K562 (cell line): ENCODE measurements at regions not wholly inside any gene's neighbourhood (a gene's known extent, or its start where the extent isn't known, plus 50 kb on each side); places are given as distances from the start of the nearest gene placed in this dataset.

Experiments used
- ATAC-seq: fragments of 200-7000 bp; cut with Tn5 transposase; 3 replicates; pipeline ENCODE4 v1.9.1; 2020; ENCODE audit warnings: moderate library complexity
- BruUV-seq: library from RNA; stranded (reverse); fragments of 400-500 nt; replicated peaks from 2 replicates; lab custom pipeline; 2021; lab: Mats Ljungman, UMichigan
- CTCF ChIA-PET: fragments of 300-600 bp; formaldehyde crosslinking; extraction: SDS; loops from one replicate; lab custom pipeline; 2021; ENCODE audit warnings: low intra/inter-chr PET ratio; lab: Yijun Ruan, JAX
- POLR2A ChIA-PET: fragments of 300-600, 350-650 bp; sonication (Branson Sonifier 250); formaldehyde crosslinking; extraction: SDS; loops from one replicate; lab custom pipeline; 2021; ENCODE audit warnings: antibody characterized with exemption, inconsistent platforms; lab: Yijun Ruan, JAX
- DNase-seq, 4 experiments: peaks; one replicate each; pipeline versions ENCODE4 v3.0.0 to v3.0.0-alpha.2; 2011 to 2018; ENCODE audit warnings: low spot score in 3 of 4, mixed read lengths in 3 of 4; ENCODE audit errors: extremely low read depth in 1 of 4
- FAIRE-seq: peaks from 2 replicates; lab custom pipeline; 2011; peaks lifted over from hg19 to GRCh38; lab: Jason Lieb, UNC
- H2AFZ ChIP-seq: 2 replicates; pipeline ENCODE4 v1.6.0; 2011; ENCODE audit warnings: low read depth, low read length, control low read depth, inconsistent platforms
- H3K27ac ChIP-seq: fragments of 200-600 bp; 3 replicates; pipeline ENCODE4 v1.8.0; 2011; ENCODE audit warnings: low read depth, mild to moderate bottlenecking, control low read depth, inconsistent platforms, low read length, moderate library complexity, mixed read lengths; ENCODE audit errors: extremely low read depth
- H3K27me3 ChIP-seq, 2 experiments: fragments of 300-600 bp in 1 of 2; 2 replicates in 1 of 2; 3 replicates in 1 of 2; pipeline versions ENCODE4 v1.6.0 to v1.8.0; 2011; ENCODE audit warnings: inconsistent platforms in 2 of 2, low read length in 2 of 2, mild to moderate bottlenecking in 1 of 2, mixed read lengths in 1 of 2, moderate library complexity in 1 of 2; ENCODE audit not compliant: control insufficient read depth in 2 of 2, insufficient read depth in 2 of 2
- H3K36me3 ChIP-seq: fragments of 300-600 bp; 3 replicates; pipeline ENCODE4 v1.8.0; 2011; ENCODE audit warnings: mild to moderate bottlenecking, low read length, inconsistent platforms; ENCODE audit not compliant: control insufficient read depth, insufficient read depth
- H3K4me1 ChIP-seq, 2 experiments: fragments of 200-600 bp in 1 of 2; replicated peaks in 1 of 2; 2 replicates in 1 of 2; 3 replicates in 1 of 2; pipeline versions ENCODE4 v1.5.1 to v1.8.0; 2011; ENCODE audit warnings: inconsistent platforms in 2 of 2, low read length in 2 of 2, mild to moderate bottlenecking in 1 of 2, mixed read lengths in 1 of 2, moderate library complexity in 1 of 2; ENCODE audit not compliant: control insufficient read depth in 2 of 2, insufficient read depth in 2 of 2
- H3K4me2 ChIP-seq: 2 replicates; pipeline ENCODE4 v1.6.1; 2011; ENCODE audit warnings: low read length, control low read depth, inconsistent platforms, mixed read lengths; ENCODE audit not compliant: insufficient read depth
- H3K4me3 ChIP-seq: fragments of 200-600 bp; sonication (generic), shearing (Covaris generic); 2 replicates; pipeline ENCODE4 v1.5.1; 2016; ENCODE audit warnings: control low read depth, inconsistent platforms
- H3K79me2 ChIP-seq: fragments of 200-600 bp; 3 replicates; pipeline ENCODE4 v1.8.0; 2011; ENCODE audit warnings: low read length, inconsistent platforms; ENCODE audit not compliant: control insufficient read depth, insufficient read depth
- H3K9ac ChIP-seq, 2 experiments: 2 replicates each; pipeline versions ENCODE4 v1.6.0 to v1.6.1; 2011; ENCODE audit warnings: low read depth in 2 of 2, low read length in 2 of 2, control low read depth in 1 of 2, inconsistent platforms in 1 of 2, mild to moderate bottlenecking in 1 of 2, mixed read lengths in 1 of 2; ENCODE audit not compliant: insufficient read depth in 1 of 2
- H3K9me1 ChIP-seq: one replicate; pipeline ENCODE4 v1.6.0; 2011; ENCODE audit warnings: inconsistent platforms, mild to moderate bottlenecking, low read length, moderate library complexity; ENCODE audit not compliant: control insufficient read depth, insufficient read depth
- H3K9me3 ChIP-seq: replicated peaks from 2 replicates; pipeline ENCODE4 v1.5.1; 2011; ENCODE audit warnings: low read depth, low read length, inconsistent platforms; ENCODE audit not compliant: control insufficient read depth, insufficient read depth
- H4K20me1 ChIP-seq: replicated peaks from 2 replicates; pipeline ENCODE4 v1.6.1; 2011; ENCODE audit warnings: low read length, inconsistent platforms, mixed read lengths; ENCODE audit not compliant: control insufficient read depth, insufficient read depth
- FOXJ3 ChIP-seq: sonication (generic); formaldehyde crosslinking; IDR thresholded peaks from 2 replicates; pipeline ENCODE4 v1.4.0; 2020; ENCODE audit warnings: mild to moderate bottlenecking, missing genetic modification reagents
- FOXP1 ChIP-seq: sonication (generic); formaldehyde crosslinking; IDR thresholded peaks from 2 replicates; pipeline ENCODE4 v1.8.0; 2022; ENCODE audit warnings: mild to moderate bottlenecking, missing genetic modification reagents
- HDAC8 ChIP-seq: fragments of 450-650 bp; IDR thresholded peaks from 2 replicates; pipeline ENCODE4 v1.6.1; 2016; ENCODE audit warnings: mild to moderate bottlenecking, missing genetic modification characterization, moderate library complexity, missing compliant biosample characterization
- MED1 ChIP-seq: sonication (generic); formaldehyde crosslinking; IDR thresholded peaks from 2 replicates; pipeline ENCODE4 v1.8.1; 2023; ENCODE audit warnings: missing genetic modification reagents, borderline replicate concordance
- NCOA4 ChIP-seq: fragments of 450-650 bp; IDR thresholded peaks from 2 replicates; pipeline ENCODE4 v1.6.1; 2018; ENCODE audit warnings: mild to moderate bottlenecking; ENCODE audit not compliant: partially characterized antibody
- NFIC ChIP-seq: fragments of 450-650 bp; IDR thresholded peaks from 2 replicates; pipeline ENCODE4 v1.6.1; 2017; ENCODE audit warnings: mild to moderate bottlenecking, inconsistent platforms
- SNIP1 ChIP-seq: fragments of 450-650 bp; IDR thresholded peaks from 2 replicates; pipeline ENCODE4 v1.7.1; 2017; ENCODE audit warnings: low read depth, mild to moderate bottlenecking
- TBL1XR1 ChIP-seq, 2 experiments: IDR thresholded peaks; 2 replicates each; pipeline ENCODE4 v1.6.1; 2012; ENCODE audit warnings: improper control_type of control experiment in 2 of 2, low read length in 2 of 2, mild to moderate bottlenecking in 1 of 2
- ZNF347 ChIP-seq: fragments of 450-650 bp; formaldehyde crosslinking; IDR thresholded peaks from 2 replicates; pipeline ENCODE4 v1.4.0; 2020; ENCODE audit warnings: low read depth, mild to moderate bottlenecking, moderate library complexity
- WGBS: fragments of 100-300 bp; shearing (Covaris generic); methylation state at CpG from one replicate; pipeline ENCODE4 v1.1.6; 2016; ENCODE audit warnings: low coverage, mixed read lengths; ENCODE audit not compliant: insufficient coverage; ENCODE audit errors: missing lambda C conversion rate; 5-methylcytosine and 5-hydroxymethylcytosine counted together
- in situ Hi-C: fragments of 300-500 bp; cut with MboI; formaldehyde crosslinking; loops from 4 replicates; pipeline ENCODE4 v1.15.0; 2018; ENCODE audit warnings: inconsistent platforms, mixed read lengths
- intact Hi-C: fragments of 100-400 bp; cut with micrococcal nuclease; formaldehyde crosslinking; loops from 2 replicates; pipeline ENCODE4 v1.14.2; 2022
- TF ChIP-seq, protein P1 (sequence below): fragments of 450-650 bp; formaldehyde crosslinking; IDR thresholded peaks from 2 replicates; pipeline ENCODE4 v1.4.0; 2020; ENCODE audit warnings: mild to moderate bottlenecking, mixed read lengths
- TF ChIP-seq, protein P2 (sequence below): fragments of 250-450 bp; sonication (Bioruptor Pico); IDR thresholded peaks from 2 replicates; pipeline ENCODE4 v1.4.0; 2020; ENCODE audit warnings: mild to moderate bottlenecking, moderate library complexity, borderline replicate concordance
- TF ChIP-seq, protein P3 (sequence below), 2 experiments: IDR thresholded peaks in 1 of 2; conservative IDR thresholded peaks in 1 of 2; 2 replicates each; pipeline ENCODE4 v1.6.1; 2016; ENCODE audit warnings: low read depth in 2 of 2, mild to moderate bottlenecking in 1 of 2, missing compliant biosample characterization in 1 of 2, missing genetic modification characterization in 1 of 2, moderate library complexity in 1 of 2
- TF ChIP-seq, protein P4 (sequence below), 2 experiments: IDR thresholded peaks; 2 replicates each; pipeline ENCODE4 v1.6.1; 2011; ENCODE audit warnings: borderline replicate concordance in 1 of 2, control low read depth in 1 of 2, low read depth in 1 of 2, low read length in 1 of 2, mild to moderate bottlenecking in 1 of 2, mixed read lengths in 1 of 2, moderate library complexity in 1 of 2; ENCODE audit not compliant: insufficient read depth in 1 of 2, insufficient read length in 1 of 2, poor library complexity in 1 of 2, severe bottlenecking in 1 of 2; ENCODE audit errors: extremely low read depth in 1 of 2

DNA sequence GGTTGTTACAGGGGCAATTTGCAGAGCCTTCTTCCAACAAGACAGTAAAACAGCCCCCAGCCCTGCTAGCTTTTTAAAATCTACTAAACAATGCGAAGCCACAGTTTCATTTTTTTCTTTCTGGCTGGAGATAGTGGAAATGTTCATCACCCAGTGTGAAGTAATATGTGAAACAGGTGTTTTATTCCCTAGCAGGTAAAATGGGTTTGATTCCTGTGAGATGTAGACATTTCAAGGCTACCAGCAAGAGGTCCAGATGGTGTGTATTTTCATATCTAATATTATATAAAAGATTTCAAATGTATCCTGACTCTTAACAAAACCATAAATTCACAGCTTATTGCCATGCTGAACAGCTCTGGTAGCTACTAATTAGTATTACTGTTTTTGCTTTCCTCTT, 160.3 kb downstream of the SATB1 start:
- ATAC-seq (no peak), DNase-seq (no peak), FAIRE-seq (no peak)
- BruUV-seq = no TSS peak
- Histone ChIP-seq H3K4me1 (no peaks in the 10 kb centered on the region), H3K79me2 (no peaks in the 10 kb centered on the region), H3K27me3 (no peaks in the 10 kb centered on the region), H3K9me1 (no peaks in the 10 kb centered on the region), H3K27ac (no peak overlapping the region), H3K4me3 (no peak overlapping the region), H3K9ac (no peak overlapping the region), H3K9me3 (no peaks in the 10 kb centered on the region), H4K20me1 (no peaks in the 10 kb centered on the region), H3K36me3 (no peaks in the 10 kb centered on the region), H2AFZ (no peak overlapping the region), H3K4me2 (no peak overlapping the region)
- WGBS = 12% methylated on average over 1 of the region's 1 CpG
- ChIA-PET CTCF (no interaction called here), POLR2A (no interaction called here)
- intact Hi-C loops = no loop called here
- in situ Hi-C loops = no loop called here
- TF ChIP-seq, protein P1, sequence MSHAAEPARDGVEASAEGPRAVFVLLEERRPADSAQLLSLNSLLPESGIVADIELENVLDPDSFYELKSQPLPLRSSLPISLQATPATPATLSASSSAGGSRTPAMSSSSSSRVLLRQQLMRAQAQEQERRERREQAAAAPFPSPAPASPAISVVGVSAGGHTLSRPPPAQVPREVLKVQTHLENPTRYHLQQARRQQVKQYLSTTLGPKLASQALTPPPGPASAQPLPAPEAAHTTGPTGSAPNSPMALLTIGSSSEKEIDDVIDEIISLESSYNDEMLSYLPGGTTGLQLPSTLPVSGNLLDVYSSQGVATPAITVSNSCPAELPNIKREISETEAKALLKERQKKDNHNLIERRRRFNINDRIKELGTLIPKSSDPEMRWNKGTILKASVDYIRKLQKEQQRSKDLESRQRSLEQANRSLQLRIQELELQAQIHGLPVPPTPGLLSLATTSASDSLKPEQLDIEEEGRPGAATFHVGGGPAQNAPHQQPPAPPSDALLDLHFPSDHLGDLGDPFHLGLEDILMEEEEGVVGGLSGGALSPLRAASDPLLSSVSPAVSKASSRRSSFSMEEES (CRISPR knock-in tag) = no peak
- TF ChIP-seq NCOA4 (no peak), SNIP1 (no peak), ZNF347 (CRISPR knock-in tag) (no peak), FOXJ3 (CRISPR knock-in tag) (no peak), NFIC (no peak), TBL1XR1 (IDR thresholded peaks at IDR 0.05; ENCODE audit: low read length in 2 of 2) (no peak), FOXP1 (CRISPR knock-in tag) (no peak), HDAC8 (tag) (no peak), MED1 (CRISPR knock-in tag) (no peak)
- TF ChIP-seq, protein P2, sequence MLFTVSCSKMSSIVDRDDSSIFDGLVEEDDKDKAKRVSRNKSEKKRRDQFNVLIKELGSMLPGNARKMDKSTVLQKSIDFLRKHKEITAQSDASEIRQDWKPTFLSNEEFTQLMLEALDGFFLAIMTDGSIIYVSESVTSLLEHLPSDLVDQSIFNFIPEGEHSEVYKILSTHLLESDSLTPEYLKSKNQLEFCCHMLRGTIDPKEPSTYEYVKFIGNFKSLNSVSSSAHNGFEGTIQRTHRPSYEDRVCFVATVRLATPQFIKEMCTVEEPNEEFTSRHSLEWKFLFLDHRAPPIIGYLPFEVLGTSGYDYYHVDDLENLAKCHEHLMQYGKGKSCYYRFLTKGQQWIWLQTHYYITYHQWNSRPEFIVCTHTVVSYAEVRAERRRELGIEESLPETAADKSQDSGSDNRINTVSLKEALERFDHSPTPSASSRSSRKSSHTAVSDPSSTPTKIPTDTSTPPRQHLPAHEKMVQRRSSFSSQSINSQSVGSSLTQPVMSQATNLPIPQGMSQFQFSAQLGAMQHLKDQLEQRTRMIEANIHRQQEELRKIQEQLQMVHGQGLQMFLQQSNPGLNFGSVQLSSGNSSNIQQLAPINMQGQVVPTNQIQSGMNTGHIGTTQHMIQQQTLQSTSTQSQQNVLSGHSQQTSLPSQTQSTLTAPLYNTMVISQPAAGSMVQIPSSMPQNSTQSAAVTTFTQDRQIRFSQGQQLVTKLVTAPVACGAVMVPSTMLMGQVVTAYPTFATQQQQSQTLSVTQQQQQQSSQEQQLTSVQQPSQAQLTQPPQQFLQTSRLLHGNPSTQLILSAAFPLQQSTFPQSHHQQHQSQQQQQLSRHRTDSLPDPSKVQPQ (CRISPR knock-in tag) = no peak
- TF ChIP-seq, protein P3, sequence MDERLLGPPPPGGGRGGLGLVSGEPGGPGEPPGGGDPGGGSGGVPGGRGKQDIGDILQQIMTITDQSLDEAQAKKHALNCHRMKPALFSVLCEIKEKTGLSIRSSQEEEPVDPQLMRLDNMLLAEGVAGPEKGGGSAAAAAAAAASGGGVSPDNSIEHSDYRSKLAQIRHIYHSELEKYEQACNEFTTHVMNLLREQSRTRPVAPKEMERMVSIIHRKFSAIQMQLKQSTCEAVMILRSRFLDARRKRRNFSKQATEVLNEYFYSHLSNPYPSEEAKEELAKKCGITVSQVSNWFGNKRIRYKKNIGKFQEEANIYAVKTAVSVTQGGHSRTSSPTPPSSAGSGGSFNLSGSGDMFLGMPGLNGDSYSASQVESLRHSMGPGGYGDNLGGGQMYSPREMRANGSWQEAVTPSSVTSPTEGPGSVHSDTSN (CRISPR knock-in tag; IDR thresholded peaks at IDR 0.05; ENCODE audit: low read depth) = no peak
- TF ChIP-seq, protein P3 (tag; conservative IDR thresholded peaks at IDR 0.05; ENCODE audit: low read depth) = no peak
- TF ChIP-seq, protein P4, sequence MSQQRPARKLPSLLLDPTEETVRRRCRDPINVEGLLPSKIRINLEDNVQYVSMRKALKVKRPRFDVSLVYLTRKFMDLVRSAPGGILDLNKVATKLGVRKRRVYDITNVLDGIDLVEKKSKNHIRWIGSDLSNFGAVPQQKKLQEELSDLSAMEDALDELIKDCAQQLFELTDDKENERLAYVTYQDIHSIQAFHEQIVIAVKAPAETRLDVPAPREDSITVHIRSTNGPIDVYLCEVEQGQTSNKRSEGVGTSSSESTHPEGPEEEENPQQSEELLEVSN (IDR thresholded peaks at IDR 0.05; ENCODE audit: borderline replicate concordance in 1 of 2, extremely low read depth in 1 of 2, insufficient read depth in 1 of 2, insufficient read length in 1 of 2, low read depth in 1 of 2, low read length in 1 of 2, poor library complexity in 1 of 2, severe bottlenecking in 1 of 2) = no peak
